HUDEP-2 (cell line): ENCODE measurements at regions not wholly inside any gene's neighbourhood (a gene's known extent, or its start where the extent isn't known, plus 50 kb on each side); places are given as distances from the start of the nearest gene placed in this dataset.

ENCODE experiments used
- DNase-seq, 76 experiments: peaks; one replicate each; lab custom pipeline; 2025; ENCODE audit not compliant: unreplicated experiment in 76 of 76; lab: John Stamatoyannopoulos, UW

- DNase-seq: no peak
Measured at GRCh38 chr12:77724367-77724957, 106.2 kb upstream of the NAV3 start.

GRCh38 chr12:77723308-77723707 lies 107.4 kb upstream of the NAV3 start:
- no peak for DNase-seq

GRCh38 chr12:77722536-77722935 lies 108.2 kb upstream of the NAV3 start:
- DNase-seq: no peak

GRCh38 chr12:77720258-77720657 lies 110.4 kb upstream of the NAV3 start:
- no peak for DNase-seq

- no peak for DNase-seq
Measured at GRCh38 chr12:77710209-77710608, 120.5 kb upstream of the NAV3 start.

GRCh38 chr12:77697126-77697525 lies 133.6 kb upstream of the NAV3 start:
- DNase-seq: no peak

GRCh38 chr12:77696183-77696582 lies 134.5 kb upstream of the NAV3 start:
- DNase-seq: no peak

GRCh38 chr12:77689510-77690086 lies 141.1 kb upstream of the NAV3 start:
- no peak for DNase-seq

GRCh38 chr12:77687321-77687720 lies 143.4 kb upstream of the NAV3 start:
- no peak for DNase-seq

GRCh38 chr12:77686760-77687159 lies 143.9 kb upstream of the NAV3 start:
- DNase-seq: no peak

- no peak for DNase-seq
Measured at GRCh38 chr12:77685901-77686300, 144.8 kb upstream of the NAV3 start.

- peak in 9 of 76 experiments; percentile 0 to 9 (median 2) for DNase-seq
Measured at GRCh38 chr12:77685112-77685511, 145.6 kb upstream of the NAV3 start.

GRCh38 chr12:77682488-77682887 lies 148.2 kb upstream of the NAV3 start:
- DNase-seq: no peak

- no peak for DNase-seq
Measured at GRCh38 chr12:77681726-77682125, 149.0 kb upstream of the NAV3 start.

- no peak for DNase-seq
Measured at GRCh38 chr12:77679686-77680085, 151.0 kb upstream of the NAV3 start.

- DNase-seq: no peak
Measured at GRCh38 chr12:77678621-77679020, 152.1 kb upstream of the NAV3 start.

GRCh38 chr12:77667101-77667500 lies 163.6 kb upstream of the NAV3 start:
- no peak for DNase-seq

GRCh38 chr12:77648716-77649115 lies 182.0 kb upstream of the NAV3 start:
- DNase-seq: no peak

GRCh38 chr12:77645966-77646598 lies 184.6 kb upstream of the NAV3 start:
- no peak for DNase-seq

GRCh38 chr12:77644915-77645605 lies 185.6 kb upstream of the NAV3 start:
- no peak for DNase-seq

GRCh38 chr12:77642246-77642645 lies 188.4 kb upstream of the NAV3 start:
- DNase-seq: no peak

GRCh38 chr12:77640356-77640755 lies 190.3 kb upstream of the NAV3 start:
- DNase-seq: no peak
